Testis (tissue), 2 donors: ENCODE measurements at regions not wholly inside any gene's neighbourhood (a gene's known extent, or its start where the extent isn't known, plus 50 kb on each side); places are given as distances from the start of the nearest gene placed in this dataset.

Source experiments
- CTCF ChIP-seq, 3 experiments: fragments of 450-650 bp in 2 of 3; fragments of 200-600 bp in 1 of 3; sonication (generic) in 1 of 3; IDR thresholded peaks; one replicate each; pipeline ENCODE4 v1.5.1; 2016 to 2019; ENCODE audit warnings: antibody characterized with exemption in 3 of 3, mild to moderate bottlenecking in 2 of 3, moderate library complexity in 1 of 3
- POLR2A ChIP-seq: fragments of 450-650 bp; IDR thresholded peaks from one replicate; pipeline ENCODE4 v1.6.1; 2017; ENCODE audit warnings: antibody characterized with exemption, mild to moderate bottlenecking, moderate library complexity

DNA sequence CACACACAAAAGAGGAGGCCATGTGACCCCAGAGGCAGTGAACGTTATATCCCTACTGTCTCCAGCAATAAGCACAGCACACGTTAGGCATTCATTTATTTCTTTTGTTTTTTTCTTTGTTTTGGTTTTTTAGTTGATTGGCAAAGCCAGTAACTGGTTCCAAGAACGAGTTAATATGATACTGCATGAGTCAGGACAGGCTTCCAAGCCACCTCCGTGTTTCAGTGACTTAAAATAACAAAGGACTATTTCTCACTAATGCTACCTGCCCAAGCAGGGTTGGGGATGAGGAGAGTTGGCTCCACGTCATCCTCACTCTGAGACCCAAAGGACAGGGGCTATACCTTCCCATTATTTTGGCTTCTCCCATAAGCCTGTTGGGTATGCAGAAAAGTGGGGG lies 130.5 kb downstream of the ST8SIA2 start:
- TF ChIP-seq CTCF (IDR thresholded peaks at IDR 0.05) = no peak
- TF ChIP-seq POLR2A = no peak
